GM12875 (cell line): ENCODE measurements at regions not wholly inside any gene's neighbourhood (a gene's known extent, or its start where the extent isn't known, plus 50 kb on each side); places are given as distances from the start of the nearest gene placed in this dataset.
"Not testable (repeated sequence)": the region's sequence is repeated elsewhere in the genome, so short reads cannot be mapped to it uniquely, and the experiment has no call there.

Source experiments
- H3K4me3 ChIP-seq: one replicate; pipeline ENCODE4 v1.5.1; 2011; ENCODE audit warnings: low read depth, low read length, control low read depth
- TF ChIP-seq, protein P1 (sequence below): IDR thresholded peaks from 2 replicates; pipeline ENCODE4 v1.5.1; 2011; ENCODE audit warnings: low read depth, mild to moderate bottlenecking, control low read depth, inconsistent platforms, low read length, moderate library complexity, borderline replicate concordance; ENCODE audit not compliant: insufficient read depth

DNA sequence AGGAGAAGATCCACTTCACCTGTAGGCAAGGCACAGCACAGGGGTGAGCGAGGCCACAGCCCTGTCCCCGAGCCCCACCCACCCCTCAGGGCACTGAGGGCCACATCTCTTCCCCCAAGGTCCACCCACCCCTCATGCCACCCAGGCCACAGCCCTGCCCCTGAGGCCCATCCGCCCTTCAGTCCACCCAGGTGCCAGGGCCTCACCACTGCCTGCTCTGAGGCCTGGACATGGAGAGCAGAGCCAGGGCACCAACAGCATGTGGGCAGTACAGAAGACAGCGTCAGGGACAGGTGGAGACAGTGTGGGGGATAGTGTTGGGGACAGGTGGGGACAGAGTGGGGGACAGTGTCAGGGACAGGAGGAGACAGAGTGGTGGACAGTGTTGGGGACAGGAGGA lies 138.3 kb downstream of the TMEM121 start:
- TF ChIP-seq, protein P1, sequence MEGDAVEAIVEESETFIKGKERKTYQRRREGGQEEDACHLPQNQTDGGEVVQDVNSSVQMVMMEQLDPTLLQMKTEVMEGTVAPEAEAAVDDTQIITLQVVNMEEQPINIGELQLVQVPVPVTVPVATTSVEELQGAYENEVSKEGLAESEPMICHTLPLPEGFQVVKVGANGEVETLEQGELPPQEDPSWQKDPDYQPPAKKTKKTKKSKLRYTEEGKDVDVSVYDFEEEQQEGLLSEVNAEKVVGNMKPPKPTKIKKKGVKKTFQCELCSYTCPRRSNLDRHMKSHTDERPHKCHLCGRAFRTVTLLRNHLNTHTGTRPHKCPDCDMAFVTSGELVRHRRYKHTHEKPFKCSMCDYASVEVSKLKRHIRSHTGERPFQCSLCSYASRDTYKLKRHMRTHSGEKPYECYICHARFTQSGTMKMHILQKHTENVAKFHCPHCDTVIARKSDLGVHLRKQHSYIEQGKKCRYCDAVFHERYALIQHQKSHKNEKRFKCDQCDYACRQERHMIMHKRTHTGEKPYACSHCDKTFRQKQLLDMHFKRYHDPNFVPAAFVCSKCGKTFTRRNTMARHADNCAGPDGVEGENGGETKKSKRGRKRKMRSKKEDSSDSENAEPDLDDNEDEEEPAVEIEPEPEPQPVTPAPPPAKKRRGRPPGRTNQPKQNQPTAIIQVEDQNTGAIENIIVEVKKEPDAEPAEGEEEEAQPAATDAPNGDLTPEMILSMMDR: no peak
- no peak overlapping the region for H3K4me3 ChIP-seq

DNA sequence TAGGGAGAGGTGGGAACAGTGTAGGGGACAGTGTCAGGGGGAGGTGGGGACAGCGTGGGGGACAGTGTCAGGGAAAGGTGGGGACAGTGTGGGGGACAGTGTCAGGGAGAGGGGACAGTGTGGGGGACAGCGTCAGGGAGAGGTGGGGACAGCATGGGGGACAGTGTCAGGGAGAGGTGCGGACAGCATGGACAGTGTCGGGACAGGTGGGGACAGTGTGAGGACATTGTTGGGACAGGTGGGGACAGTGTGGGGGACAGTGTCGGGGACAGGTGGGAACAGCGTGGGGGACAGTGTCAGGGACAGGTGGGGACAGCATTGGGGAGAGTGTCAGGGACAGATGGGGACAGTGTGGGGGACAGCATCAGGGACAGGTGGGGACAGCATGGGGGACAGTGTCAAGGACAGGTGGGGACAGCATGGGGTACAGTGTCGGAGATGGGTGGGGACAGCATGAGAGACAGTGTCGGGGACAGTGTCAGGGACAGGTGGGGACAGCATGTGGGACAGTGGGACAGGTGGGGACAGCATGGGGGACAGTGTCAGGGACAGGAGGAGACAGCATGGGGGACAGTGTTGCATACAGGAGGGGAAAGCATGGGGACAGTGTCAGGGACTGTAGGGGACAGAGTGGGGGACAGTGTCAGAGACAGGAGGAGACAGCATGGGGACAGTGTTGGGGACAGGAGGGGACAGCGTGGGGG lies 139.0 kb downstream of the TMEM121 start:
- H3K4me3 ChIP-seq: no peak overlapping the region
- TF ChIP-seq, protein P1: no peak

DNA sequence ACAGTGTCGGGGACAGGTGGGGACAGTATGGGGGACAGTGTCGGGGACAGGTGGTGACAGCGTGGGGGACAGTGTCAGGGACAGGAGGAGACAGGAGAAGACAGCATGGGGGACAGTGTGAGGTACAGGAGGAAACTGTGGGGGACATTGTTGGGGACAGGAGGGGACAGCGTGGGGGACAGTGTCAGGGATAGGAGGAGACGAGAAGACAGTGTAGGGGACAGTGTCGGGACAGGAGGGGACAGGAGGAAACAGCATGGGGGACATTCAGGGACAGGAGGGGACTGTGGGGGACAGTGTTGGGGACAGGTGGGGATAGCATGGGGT lies 139.5 kb downstream of the TMEM121 start:
- no peak overlapping the region for H3K4me3 ChIP-seq
- TF ChIP-seq, protein P1: no peak

DNA sequence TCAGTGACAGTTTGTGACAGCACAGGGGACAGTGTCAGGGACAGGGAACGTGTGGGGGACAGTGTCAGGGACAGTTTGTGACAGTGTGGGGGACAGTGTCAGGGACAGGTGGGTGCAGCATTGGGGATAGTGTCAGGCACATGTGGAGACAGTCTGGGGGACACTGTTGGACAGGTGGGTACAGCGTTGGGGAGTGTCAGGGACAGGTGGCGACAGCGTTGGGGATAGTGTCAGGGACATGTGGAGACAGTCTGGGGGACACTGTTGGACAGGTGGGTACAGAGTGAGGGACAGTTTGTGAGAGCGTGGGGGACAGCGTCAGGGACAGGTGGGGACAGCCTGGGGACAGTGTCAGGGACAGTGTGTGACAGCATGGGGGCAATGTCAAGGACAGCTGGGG lies 140.0 kb downstream of the TMEM121 start:
- TF ChIP-seq, protein P1: no peak

DNA sequence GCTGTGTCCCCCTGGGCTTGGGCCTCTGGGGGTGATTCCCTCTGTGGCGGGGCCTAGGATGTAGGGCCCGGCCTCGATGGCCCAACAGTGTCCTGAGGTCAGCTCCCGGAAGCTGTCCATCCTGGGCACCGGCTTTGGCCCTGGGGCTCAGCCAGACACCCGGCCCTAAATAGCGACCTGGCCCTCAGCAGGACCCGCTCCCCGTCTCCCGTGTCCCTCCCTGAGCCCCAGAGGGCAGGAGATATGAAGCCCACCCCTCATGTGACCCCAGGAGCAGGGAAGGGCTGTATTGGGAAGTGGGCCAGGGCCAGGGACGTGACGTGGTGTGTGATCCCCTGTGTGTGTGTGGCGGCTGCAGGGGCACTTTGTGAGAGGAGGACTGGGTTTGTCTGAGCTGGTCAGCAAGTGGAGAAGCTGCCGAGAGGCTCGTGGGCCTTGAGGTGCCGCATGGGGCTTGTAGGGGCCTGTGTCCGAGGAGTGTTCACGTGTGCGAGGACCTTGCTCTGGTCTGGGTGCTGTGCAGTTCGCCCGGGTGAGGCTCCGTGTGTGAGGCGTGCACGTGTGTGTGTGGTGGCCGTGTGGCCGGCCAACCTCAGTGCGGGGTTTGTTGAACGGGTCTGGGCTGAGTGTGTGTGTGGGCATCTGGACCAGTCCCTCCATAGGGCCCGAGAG lies 140.7 kb downstream of the TMEM121 start:
- H3K4me3 ChIP-seq: not testable (repeated sequence)

More for the DNA sequence above, 140.0 kb downstream of the TMEM121 start:
- no peak overlapping the region for H3K4me3 ChIP-seq

DNA sequence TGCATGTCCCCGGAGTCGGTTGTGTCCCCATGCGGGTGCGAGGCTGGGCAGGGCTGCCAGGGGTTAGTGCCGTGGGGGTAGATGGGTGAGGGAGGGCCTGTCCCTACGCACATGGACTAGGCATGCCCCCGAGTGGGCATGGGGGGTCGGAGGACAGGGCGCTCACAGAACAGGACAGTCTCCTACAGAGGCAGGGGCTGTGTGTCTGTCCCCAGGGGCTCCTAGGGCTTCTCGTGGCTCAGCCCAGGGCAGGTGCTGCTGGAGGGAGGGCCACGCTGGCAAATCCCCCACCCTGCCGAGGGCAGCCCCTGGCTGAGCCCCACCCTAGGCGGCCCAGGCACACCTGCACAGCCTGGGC lies 141.3 kb downstream of the TMEM121 start:
- not testable (repeated sequence) for H3K4me3 ChIP-seq

DNA sequence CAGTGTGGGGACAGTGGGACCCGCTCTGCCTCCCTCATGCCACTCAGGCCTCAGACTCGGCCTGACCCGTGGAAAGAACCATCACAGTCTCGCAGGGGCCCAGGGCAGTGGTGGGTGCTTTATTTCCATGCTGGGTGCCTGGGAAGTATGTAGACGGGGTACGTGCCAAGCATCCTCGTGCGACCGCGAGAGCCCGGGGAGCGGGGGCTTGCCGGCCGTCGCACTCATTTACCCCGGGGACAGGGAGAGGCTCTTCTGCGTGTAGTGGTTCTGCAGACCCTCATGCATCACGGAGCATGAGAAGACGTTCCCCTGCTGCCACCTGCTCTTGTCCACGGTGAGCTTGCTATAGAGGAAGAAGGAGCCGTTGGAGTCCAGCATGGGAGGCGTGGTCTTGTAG lies 141.6 kb downstream of the TMEM121 start:
- H3K4me3 ChIP-seq: not testable (repeated sequence)

DNA sequence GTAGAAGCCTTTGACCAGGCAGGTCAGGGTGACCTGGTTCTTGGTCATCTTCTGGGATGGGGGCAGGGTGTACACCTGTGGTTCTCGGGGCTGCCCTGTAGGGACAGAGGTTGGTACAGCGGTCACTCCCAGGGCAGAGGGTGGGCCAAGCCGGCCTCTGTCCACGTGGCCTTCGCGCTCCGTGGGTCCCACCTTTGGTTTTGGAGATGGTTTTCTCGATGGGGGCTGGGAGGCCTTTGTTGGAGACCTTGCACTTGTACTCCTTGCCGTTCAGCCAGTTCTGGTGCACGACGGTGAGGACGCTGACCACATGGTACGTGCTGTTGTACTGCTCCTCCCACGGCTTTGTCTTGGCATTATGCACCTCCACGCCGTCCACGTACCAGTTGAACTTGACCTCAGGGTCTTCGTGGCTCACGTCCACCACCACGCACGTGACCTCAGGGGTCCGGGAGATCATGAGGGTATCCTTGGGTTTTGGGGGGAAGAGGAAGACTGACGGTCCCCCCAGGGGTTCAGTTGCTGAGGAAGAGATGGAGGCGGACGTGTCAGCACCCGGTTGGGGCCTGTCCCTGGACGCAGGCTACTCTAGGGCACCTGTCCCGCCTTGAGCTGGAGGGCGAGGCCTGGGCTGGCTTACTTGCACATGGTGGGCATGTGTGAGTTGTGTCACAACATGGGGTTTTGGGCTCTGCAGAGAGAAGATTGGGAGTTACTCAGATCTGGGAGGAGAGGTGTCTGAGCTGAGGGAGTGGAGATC lies 142.3 kb downstream of the TMEM121 start:
- H3K4me3 ChIP-seq: not testable (repeated sequence)

DNA sequence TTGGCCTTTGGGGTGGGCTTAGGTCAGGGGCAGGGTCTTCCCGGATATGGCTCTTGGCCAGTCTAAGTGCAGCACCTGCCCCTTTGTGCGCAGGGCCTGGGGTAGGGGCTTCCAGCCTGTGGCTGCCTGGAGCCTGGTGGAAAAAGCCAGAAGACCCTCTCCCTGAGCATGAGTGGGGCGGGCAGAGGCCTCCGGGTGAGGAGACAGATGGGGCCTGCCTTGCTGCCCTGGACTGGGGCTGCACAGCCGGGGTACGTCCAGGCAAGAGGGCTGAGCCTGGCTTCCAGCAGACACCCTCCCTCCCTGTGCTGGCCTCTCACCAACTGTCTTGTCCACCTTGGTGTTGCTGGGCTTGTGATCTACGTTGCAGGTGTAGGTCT lies 142.8 kb downstream of the TMEM121 start:
- H3K4me3 ChIP-seq: not testable (repeated sequence)

DNA sequence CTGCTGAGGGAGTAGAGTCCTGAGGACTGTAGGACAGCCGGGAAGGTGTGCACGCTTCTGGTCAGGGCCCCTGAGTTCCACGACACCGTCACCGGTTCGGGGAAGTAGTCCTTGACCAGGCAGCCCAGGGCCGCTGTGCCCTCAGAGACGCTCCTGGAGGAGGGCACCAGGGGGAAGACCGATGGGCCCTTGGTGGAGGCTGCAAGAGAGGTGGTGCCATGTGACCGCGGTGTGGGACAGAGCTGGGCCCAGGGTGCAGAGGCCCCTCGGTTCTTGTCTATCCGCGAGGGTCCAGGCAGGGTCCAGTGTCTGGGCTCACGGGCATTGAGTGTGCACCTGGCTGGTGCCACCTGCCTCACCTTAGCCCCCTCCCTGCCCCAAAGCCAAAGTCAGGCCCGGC lies 143.3 kb downstream of the TMEM121 start:
- not testable (repeated sequence) for H3K4me3 ChIP-seq

DNA sequence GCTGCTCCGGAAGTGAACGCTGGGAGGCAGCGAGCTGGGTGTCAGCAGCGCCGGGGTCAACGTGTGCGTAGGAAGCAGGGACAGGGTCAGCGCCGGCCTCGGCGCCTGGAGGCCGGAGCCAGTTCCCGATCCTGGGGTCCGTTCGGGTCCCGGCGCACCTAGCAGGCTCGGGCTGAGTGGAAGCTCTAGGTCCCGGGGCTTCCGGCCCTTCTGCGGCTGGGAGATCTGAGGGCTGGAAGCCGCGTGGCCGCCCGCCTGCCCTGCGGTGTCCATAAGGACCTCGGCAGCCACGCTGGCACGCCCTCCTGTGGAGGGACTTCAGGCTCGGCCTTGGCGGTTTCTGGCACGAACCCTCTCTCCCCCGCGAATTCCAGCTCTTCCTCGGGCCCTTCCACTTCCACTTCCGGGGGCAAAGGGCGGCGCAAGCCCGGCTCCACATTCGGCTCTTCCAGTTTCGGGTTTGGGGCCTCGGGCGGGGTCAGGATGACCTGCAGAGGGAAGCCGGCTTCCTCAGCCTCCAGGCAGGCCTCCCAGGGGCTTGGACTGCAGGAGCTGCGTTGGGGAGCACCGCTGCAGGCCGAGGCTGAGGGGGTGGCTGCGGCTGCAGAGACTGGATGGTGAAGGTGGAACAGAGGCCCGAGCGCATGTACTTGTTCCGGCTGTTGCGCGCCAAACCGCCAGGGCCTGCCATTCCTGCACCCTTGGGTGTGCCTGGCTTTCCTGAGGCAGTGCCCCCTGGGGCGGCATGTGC lies 146.2 kb downstream of the TMEM121 start:
- H3K4me3 ChIP-seq: not testable (repeated sequence)

DNA sequence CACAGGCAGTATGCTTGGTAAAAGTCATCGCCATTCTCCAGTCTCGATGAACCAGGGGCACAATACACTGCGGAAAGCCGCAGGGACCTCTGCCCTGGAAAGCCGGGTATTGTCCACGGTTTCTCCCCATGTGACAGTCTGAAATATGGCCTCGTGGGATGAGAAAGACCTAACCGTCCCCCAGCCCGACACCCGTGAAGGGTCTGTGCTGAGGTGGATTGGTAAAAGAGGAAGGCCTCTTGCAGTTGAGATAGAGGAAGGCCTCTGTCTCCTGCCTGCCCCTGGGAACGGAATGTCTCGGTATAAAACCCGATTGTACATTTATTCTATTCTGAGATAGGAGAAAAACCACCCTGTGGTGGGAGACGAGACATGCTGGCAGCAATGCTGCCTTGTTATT lies 149.1 kb downstream of the TMEM121 start:
- not testable (repeated sequence) for H3K4me3 ChIP-seq

DNA sequence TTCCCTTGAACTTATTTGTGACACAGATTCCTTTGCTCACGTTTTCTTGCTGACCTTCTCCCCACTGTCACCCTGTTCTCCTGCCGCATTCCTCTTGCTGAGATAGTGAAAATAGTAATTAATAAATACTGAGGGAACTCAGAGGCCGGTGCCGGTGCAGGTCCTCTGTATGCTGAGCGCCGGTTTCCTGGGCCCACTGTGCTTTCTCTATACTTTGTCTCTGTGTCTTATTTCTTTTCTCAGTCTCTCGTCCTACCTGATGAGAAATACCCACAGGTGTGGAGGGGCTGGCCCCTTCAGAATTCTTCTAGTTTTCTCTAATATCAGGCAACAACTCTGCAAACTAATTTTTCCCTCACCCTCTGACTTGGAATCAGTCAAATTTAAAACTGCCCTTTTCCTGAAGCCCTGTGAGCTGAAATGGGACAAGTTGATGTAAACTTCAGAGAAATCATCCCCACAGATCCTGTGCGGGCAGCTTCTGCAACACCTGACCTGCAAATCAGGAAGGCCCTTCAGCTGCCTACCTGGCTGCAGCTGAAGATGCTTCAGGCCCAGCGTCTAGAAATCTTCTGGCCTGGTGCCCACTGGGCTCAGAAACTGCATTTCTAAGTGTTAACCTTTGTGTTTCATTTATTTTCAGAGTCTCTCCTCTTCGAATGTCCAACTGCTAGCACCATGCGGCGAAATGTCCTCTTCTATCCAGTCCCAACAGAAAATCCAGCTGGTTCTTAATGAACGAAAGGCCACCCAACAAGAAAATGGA lies 149.7 kb downstream of the TMEM121 start:
- not testable (repeated sequence) for H3K4me3 ChIP-seq

DNA sequence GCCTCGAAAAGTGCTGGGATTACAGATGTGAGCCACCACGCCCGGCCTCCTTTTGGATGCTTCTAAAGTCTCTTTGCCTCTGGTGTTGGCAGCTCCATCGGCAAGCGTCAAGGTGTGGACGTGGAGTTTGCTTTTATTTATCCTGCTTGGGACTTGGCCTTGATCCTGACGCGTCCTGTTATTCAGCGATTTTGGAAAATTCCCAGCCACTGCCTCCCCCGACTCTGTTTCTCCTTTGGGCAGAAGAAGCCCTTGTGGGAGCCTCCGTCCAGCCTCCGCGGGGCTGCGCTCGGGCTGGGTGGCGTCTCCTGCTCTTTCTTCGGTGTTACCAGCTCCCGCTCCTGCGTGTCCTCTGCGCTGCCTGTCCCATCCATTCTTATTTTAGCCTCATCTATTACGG lies 151.7 kb downstream of the TMEM121 start:
- H3K4me3 ChIP-seq: not testable (repeated sequence)
